ENCODE measurements at regions not wholly inside any gene's neighbourhood (a gene's known extent, or its start where the extent isn't known, plus 50 kb on each side); places are given as distances from the start of the nearest gene placed in this dataset.

DNA sequence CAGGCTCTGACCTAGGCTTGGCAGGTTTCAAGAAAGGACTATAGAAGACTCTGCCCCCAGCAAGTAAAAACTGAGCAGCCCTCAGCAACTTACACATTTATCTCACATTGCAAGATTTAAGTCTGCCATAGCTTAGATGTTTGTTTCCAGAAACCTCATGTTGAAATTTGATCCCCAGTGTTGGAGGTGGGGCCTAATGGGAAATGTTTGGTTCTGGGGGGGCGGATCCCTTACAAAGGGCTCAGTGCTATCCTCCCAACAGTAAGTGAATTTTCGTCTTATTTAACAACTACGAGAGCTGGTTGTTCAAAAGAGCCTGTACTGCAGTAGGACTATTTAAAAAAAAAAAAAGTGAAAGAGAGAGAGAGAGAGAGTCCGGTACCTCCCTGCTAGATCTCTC lies 125.2 kb upstream of the PROK2 start:
- 61% methylated on average over 4 of the region's 4 CpGs for WGBS (ENCODE audit: low lambda C conversion rate)
- Histone ChIP-seq H2AFZ (ENCODE audit: low read depth) (no peak overlapping the region), H3K27me3 (ENCODE audit: insufficient read depth) (no peaks in the 10 kb centered on the region), H3K9me2 (no peaks in the 10 kb centered on the region), H3K79me2 (ENCODE audit: insufficient read depth) (no peaks in the 10 kb centered on the region), H3K4me1 (ENCODE audit: control insufficient read depth in 1 of 2, insufficient read depth in 2 of 2, low read depth in 1 of 2, low read length in 1 of 2) (peaks cover 0 to 16% of the 10 kb centered on the region in 2 experiments; a peak in 1 of 4 replicates), H3K9me3 (no peaks in the 10 kb centered on the region), H3K9ac (no peak overlapping the region), H3K36me3 (replicated peaks in 1 of 2; ENCODE audit: control insufficient read depth in 1 of 2, insufficient read depth in 2 of 2, low read length in 1 of 2) (no peaks in the 10 kb centered on the region), H4K20me1 (ENCODE audit: insufficient read depth) (no peaks in the 10 kb centered on the region), H3K4me2 (no peak overlapping the region), H3F3A (replicated peaks; ENCODE audit: insufficient read depth) (no peaks in the 10 kb centered on the region), H3K4me3 (ENCODE audit: low read depth in 2 of 2, low read length in 1 of 2) (no peak overlapping the region), H3K27ac (ENCODE audit: low read depth in 2 of 2, low read length in 1 of 2) (no peak overlapping the region)
- POLR2A ChIA-PET, result no interaction called here
- DNase-seq, result no peak
- CTCF ChIA-PET, result interaction anchor here (1.1 to 1.4 kb wide), 4 partner anchors 12 to 916 kb away, joined by 3 to 4 read pairs (median 4); no protein-coding TSS in a partner anchor
- TF ChIP-seq EZH2phosphoT487 (IDR thresholded peaks at IDR 0.05; ENCODE audit: borderline replicate concordance, low read depth) (no peak), FOSL2 (IDR thresholded peaks at IDR 0.05; ENCODE audit: borderline replicate concordance, low read depth) (no peak), NFIC (IDR thresholded peaks at IDR 0.05; ENCODE audit: borderline replicate concordance) (no peak), FOXJ3 (CRISPR knock-in tag; IDR thresholded peaks at IDR 0.05) (no peak), RXRA (IDR thresholded peaks at IDR 0.05; ENCODE audit: borderline replicate concordance, low read depth) (no peak), SMC3 (IDR thresholded peaks at IDR 0.05; ENCODE audit: low read depth, low read length) (no peak)
- TF ChIP-seq, protein P1, sequence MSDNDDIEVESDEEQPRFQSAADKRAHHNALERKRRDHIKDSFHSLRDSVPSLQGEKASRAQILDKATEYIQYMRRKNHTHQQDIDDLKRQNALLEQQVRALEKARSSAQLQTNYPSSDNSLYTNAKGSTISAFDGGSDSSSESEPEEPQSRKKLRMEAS (IDR thresholded peaks at IDR 0.05; ENCODE audit: low read depth), result no peak
- TF ChIP-seq, protein P2, sequence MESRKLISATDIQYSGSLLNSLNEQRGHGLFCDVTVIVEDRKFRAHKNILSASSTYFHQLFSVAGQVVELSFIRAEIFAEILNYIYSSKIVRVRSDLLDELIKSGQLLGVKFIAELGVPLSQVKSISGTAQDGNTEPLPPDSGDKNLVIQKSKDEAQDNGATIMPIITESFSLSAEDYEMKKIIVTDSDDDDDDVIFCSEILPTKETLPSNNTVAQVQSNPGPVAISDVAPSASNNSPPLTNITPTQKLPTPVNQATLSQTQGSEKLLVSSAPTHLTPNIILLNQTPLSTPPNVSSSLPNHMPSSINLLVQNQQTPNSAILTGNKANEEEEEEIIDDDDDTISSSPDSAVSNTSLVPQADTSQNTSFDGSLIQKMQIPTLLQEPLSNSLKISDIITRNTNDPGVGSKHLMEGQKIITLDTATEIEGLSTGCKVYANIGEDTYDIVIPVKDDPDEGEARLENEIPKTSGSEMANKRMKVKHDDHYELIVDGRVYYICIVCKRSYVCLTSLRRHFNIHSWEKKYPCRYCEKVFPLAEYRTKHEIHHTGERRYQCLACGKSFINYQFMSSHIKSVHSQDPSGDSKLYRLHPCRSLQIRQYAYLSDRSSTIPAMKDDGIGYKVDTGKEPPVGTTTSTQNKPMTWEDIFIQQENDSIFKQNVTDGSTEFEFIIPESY (IDR thresholded peaks at IDR 0.05; ENCODE audit: borderline replicate concordance, low read depth), result no peak
- TF ChIP-seq, protein P3, sequence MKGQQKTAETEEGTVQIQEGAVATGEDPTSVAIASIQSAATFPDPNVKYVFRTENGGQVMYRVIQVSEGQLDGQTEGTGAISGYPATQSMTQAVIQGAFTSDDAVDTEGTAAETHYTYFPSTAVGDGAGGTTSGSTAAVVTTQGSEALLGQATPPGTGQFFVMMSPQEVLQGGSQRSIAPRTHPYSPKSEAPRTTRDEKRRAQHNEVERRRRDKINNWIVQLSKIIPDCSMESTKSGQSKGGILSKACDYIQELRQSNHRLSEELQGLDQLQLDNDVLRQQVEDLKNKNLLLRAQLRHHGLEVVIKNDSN (IDR thresholded peaks at IDR 0.05; ENCODE audit: borderline replicate concordance, low read depth), result no peak
- TF ChIP-seq, protein P4, sequence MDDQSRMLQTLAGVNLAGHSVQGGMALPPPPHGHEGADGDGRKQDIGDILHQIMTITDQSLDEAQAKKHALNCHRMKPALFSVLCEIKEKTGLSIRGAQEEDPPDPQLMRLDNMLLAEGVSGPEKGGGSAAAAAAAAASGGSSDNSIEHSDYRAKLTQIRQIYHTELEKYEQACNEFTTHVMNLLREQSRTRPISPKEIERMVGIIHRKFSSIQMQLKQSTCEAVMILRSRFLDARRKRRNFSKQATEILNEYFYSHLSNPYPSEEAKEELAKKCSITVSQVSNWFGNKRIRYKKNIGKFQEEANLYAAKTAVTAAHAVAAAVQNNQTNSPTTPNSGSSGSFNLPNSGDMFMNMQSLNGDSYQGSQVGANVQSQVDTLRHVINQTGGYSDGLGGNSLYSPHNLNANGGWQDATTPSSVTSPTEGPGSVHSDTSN (IDR thresholded peaks at IDR 0.05), result no peak

DNA sequence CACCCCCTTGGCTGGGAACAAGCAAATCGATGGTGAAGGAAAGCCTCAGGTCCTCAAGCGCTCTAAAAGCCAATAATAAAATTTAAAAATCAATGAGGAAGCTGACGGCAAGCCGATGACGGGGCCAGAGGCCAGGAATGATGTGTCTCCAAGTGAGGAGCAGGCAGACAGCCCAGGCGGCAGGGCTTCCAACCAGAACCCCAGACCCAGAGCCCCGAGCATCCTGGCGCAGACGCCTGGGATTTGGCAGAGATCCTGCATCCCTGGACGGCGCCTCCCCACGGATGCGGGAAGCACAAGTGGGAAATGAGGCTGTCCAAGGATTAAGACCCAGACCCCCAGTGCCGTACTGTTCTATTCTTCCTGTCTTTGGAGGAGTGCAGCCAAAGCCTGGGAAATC lies 123.0 kb upstream of the PROK2 start:
- Histone ChIP-seq H3K4me1 (ENCODE audit: control insufficient read depth in 1 of 2, insufficient read depth in 2 of 2, low read depth in 1 of 2, low read length in 1 of 2) (peaks cover 0 to 16% of the 10 kb centered on the region in 2 experiments; a peak in 1 of 4 replicates), H3K36me3 (replicated peaks in 1 of 2; ENCODE audit: control insufficient read depth in 1 of 2, insufficient read depth in 2 of 2, low read length in 1 of 2) (no peaks in the 10 kb centered on the region), H3K9me2 (no peaks in the 10 kb centered on the region), H3K9me3 (no peaks in the 10 kb centered on the region), H2AFZ (ENCODE audit: low read depth) (no peak overlapping the region), H3K27me3 (ENCODE audit: insufficient read depth) (no peaks in the 10 kb centered on the region), H3F3A (replicated peaks; ENCODE audit: insufficient read depth) (no peaks in the 10 kb centered on the region), H3K27ac (ENCODE audit: low read depth in 2 of 2, low read length in 1 of 2) (peak overlapping the region in 1 of 2 experiments; percentile 82; a peak in 2 of 4 replicates), H3K79me2 (ENCODE audit: insufficient read depth) (no peaks in the 10 kb centered on the region), H4K20me1 (ENCODE audit: insufficient read depth) (no peaks in the 10 kb centered on the region), H3K9ac (no peak overlapping the region), H3K4me3 (ENCODE audit: low read depth in 2 of 2, low read length in 1 of 2) (no peak overlapping the region), H3K4me2 (no peak overlapping the region)
- 14% methylated on average over 7 of the region's 14 CpGs for WGBS (ENCODE audit: low lambda C conversion rate)
- ChIA-PET POLR2A (no interaction called here), CTCF (interaction anchor here (0.6 to 1.5 kb wide), 7 partner anchors 14 to 197 kb away, joined by 3 to 5 read pairs (median 3); no protein-coding TSS in a partner anchor)
- peak; percentile 74 for DNase-seq
- TF ChIP-seq JUND (IDR thresholded peaks at IDR 0.05) (no peak), SIN3A (IDR thresholded peaks at IDR 0.05; ENCODE audit: borderline replicate concordance, low read depth, low read length) (no peak), RCOR1 (IDR thresholded peaks at IDR 0.05; ENCODE audit: low read length) (0 out of 2 replicates have a peak, but pooled peaks have one; percentile 20), RXRA (IDR thresholded peaks at IDR 0.05; ENCODE audit: borderline replicate concordance, low read depth) (no peak), FOSL2 (IDR thresholded peaks at IDR 0.05; ENCODE audit: borderline replicate concordance, low read depth) (no peak), TEAD4 (IDR thresholded peaks at IDR 0.05; ENCODE audit: borderline replicate concordance, insufficient read depth) (no peak), EZH2phosphoT487 (IDR thresholded peaks at IDR 0.05; ENCODE audit: borderline replicate concordance, low read depth) (no peak), NRF1 (IDR thresholded peaks at IDR 0.05; ENCODE audit: low read depth, low read length) (no peak), GATA2 (CRISPR knock-in tag; IDR thresholded peaks at IDR 0.05) (no peak), ELF1 (IDR thresholded peaks at IDR 0.05) (no peak), RAD21 (IDR thresholded peaks at IDR 0.05; ENCODE audit: low read length) (peak; percentile 29; the same call in 1 of the 2 replicates), MXI1 (IDR thresholded peaks at IDR 0.05; ENCODE audit: low read depth, low read length) (peak; percentile 34; the same call in 1 of the 2 replicates), MEF2A (IDR thresholded peaks at IDR 0.05; ENCODE audit: borderline replicate concordance, low read depth) (no peak), POLR2AphosphoS5 (IDR thresholded peaks at IDR 0.05; ENCODE audit: low read depth, low read length) (no peak)
- TF ChIP-seq, protein P3 (IDR thresholded peaks at IDR 0.05; ENCODE audit: borderline replicate concordance, low read depth), result no peak
- TF ChIP-seq, protein P1 (IDR thresholded peaks at IDR 0.05; ENCODE audit: low read depth), result no peak
